ENCODE measurements at regions not wholly inside any gene's neighbourhood (a gene's known extent, or its start where the extent isn't known, plus 50 kb on each side); places are given as distances from the start of the nearest gene placed in this dataset.

- no peak for DNase-seq
- H3K27ac Mint-ChIP-seq, result no peak overlapping the region
- H3K9me3 Mint-ChIP-seq, result no peaks in the 10 kb centered on the region
- H3K36me3 Mint-ChIP-seq, result no peaks in the 10 kb centered on the region
- no peak for ATAC-seq (ENCODE audit: low read depth in 2 of 2)
- no peaks in the 10 kb centered on the region for H3K4me1 Mint-ChIP-seq
- H3K4me3 Mint-ChIP-seq, result no peak overlapping the region
- H3K27me3 Mint-ChIP-seq, result no peaks in the 10 kb centered on the region
These were observed 117.8 kb downstream of the NR1D2 start for GRCh38 chr3:24062916-24063315.
